ENCODE measurements at regions not wholly inside any gene's neighbourhood (a gene's known extent, or its start where the extent isn't known, plus 50 kb on each side); places are given as distances from the start of the nearest gene placed in this dataset.

DNA sequence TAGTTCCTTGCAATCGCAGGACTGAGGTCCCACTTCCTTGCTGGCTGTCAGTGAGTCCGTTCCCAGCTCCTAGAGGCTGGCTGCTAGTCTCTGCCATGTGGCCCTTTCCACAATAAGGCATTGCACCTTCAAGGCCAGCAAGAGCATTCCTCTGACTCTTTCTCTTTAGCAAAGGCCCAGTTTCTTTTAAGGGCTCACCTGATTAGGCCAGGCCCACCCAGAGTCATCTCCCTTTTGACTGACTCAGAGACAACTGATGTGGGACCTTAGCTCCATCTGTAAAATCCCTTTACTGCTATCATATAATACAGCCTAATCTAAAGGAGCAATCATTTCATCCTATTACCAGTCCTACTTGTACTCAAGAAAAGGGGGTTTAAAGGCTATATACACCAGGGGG lies 278.2 kb downstream of the SLC4A3 start:
- in situ Hi-C loops (cut with MboI; ENCODE audit: low pct_unique_long_range_greater_than_20kb, low sequenced_read_pairs, unreplicated experiment), result no loop called here
- TF ChIP-seq, protein P1, sequence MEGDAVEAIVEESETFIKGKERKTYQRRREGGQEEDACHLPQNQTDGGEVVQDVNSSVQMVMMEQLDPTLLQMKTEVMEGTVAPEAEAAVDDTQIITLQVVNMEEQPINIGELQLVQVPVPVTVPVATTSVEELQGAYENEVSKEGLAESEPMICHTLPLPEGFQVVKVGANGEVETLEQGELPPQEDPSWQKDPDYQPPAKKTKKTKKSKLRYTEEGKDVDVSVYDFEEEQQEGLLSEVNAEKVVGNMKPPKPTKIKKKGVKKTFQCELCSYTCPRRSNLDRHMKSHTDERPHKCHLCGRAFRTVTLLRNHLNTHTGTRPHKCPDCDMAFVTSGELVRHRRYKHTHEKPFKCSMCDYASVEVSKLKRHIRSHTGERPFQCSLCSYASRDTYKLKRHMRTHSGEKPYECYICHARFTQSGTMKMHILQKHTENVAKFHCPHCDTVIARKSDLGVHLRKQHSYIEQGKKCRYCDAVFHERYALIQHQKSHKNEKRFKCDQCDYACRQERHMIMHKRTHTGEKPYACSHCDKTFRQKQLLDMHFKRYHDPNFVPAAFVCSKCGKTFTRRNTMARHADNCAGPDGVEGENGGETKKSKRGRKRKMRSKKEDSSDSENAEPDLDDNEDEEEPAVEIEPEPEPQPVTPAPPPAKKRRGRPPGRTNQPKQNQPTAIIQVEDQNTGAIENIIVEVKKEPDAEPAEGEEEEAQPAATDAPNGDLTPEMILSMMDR (IDR thresholded peaks at IDR 0.05; ENCODE audit: extremely low read depth, insufficient read depth, missing control alignments), result no peak
- DNase-seq (ENCODE audit: low spot score), result no peak

GRCh38 chr2:219906114-219907010 lies 278.9 kb downstream of the SLC4A3 start:
- in situ Hi-C loops (cut with MboI; ENCODE audit: low pct_unique_long_range_greater_than_20kb, low sequenced_read_pairs, unreplicated experiment), result no loop called here
- TF ChIP-seq, protein P1 (IDR thresholded peaks at IDR 0.05; ENCODE audit: extremely low read depth, insufficient read depth, missing control alignments), result no peak
- no peak for DNase-seq (ENCODE audit: low spot score)

DNA sequence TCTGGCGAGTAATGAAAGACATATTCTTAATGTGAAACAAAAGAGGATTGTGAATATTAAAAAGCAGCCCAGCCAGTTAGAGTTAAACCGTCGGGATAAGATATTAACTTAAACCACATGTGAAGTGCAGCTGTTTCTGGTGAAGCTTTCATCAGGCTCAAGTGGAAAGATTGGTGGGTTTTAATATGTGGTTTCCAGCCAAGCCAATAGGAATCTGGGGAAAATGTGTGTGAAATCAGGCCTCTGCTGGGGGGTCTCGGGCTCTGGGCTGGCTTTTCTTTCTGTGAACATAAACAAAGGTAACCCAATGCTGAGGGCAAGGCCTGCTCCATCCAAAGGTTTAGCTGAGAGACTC lies 279.6 kb downstream of the SLC4A3 start:
- TF ChIP-seq, protein P1 (IDR thresholded peaks at IDR 0.05; ENCODE audit: extremely low read depth, insufficient read depth, missing control alignments), result no peak
- in situ Hi-C loops (cut with MboI; ENCODE audit: low pct_unique_long_range_greater_than_20kb, low sequenced_read_pairs, unreplicated experiment), result no loop called here
- no peak for DNase-seq (ENCODE audit: low spot score)

GRCh38 chr2:219908538-219908937 lies 281.1 kb downstream of the SLC4A3 start:
- TF ChIP-seq, protein P1 (IDR thresholded peaks at IDR 0.05; ENCODE audit: extremely low read depth, insufficient read depth, missing control alignments), result no peak
- in situ Hi-C loops (cut with MboI; ENCODE audit: low pct_unique_long_range_greater_than_20kb, low sequenced_read_pairs, unreplicated experiment), result no loop called here

GRCh38 chr2:219911541-219911940 lies 284.1 kb downstream of the SLC4A3 start:
- TF ChIP-seq, protein P1 (IDR thresholded peaks at IDR 0.05; ENCODE audit: extremely low read depth, insufficient read depth, missing control alignments), result no peak
- no peak for DNase-seq (ENCODE audit: low spot score)
- in situ Hi-C loops (cut with MboI; ENCODE audit: low pct_unique_long_range_greater_than_20kb, low sequenced_read_pairs, unreplicated experiment), result no loop called here

More at GRCh38 chr2:219908538-219908937, 281.1 kb downstream of the SLC4A3 start:
- no peak for DNase-seq (ENCODE audit: low spot score)

DNA sequence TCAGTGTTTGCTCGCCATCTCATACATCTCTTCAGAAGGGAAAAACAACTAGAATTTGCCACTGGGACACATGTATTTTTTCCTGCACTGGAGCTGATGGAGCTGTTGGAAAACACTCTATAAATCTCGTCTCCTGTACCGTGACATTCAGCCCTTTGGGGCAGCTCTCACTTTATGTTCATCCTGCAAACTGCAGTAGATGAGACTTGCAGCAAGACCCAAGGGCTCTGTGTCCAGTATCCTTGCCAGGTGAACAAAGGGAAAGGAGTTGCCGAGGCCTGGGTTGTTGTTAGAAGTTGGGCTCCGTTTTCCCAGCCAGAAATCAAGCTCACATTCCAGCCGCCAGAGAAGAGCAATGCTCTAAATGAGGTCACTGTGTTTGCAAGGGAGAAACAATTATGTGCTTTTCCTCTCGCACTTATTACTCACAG lies 285.1 kb downstream of the SLC4A3 start:
- in situ Hi-C loops (cut with MboI; ENCODE audit: low pct_unique_long_range_greater_than_20kb, low sequenced_read_pairs, unreplicated experiment), result no loop called here

More for the DNA sequence above, 285.1 kb downstream of the SLC4A3 start:
- TF ChIP-seq, protein P1 (IDR thresholded peaks at IDR 0.05; ENCODE audit: extremely low read depth, insufficient read depth, missing control alignments), result no peak
- no peak for DNase-seq (ENCODE audit: low spot score)
